RKO (cell line): ENCODE measurements at regions not wholly inside any gene's neighbourhood (a gene's known extent, or its start where the extent isn't known, plus 50 kb on each side); places are given as distances from the start of the nearest gene placed in this dataset.

Experiments
- DNase-seq: peaks from one replicate; pipeline ENCODE4 v3.0.0-alpha.2; 2016; ENCODE audit warnings: low spot score

- DNase-seq, result peak; percentile 48
Observed at GRCh38 chr2:235170016-235170415, 218.2 kb downstream of the SH3BP4 start.

- DNase-seq, result peak; percentile 29
Observed at GRCh38 chr2:235170536-235171521, 219.0 kb downstream of the SH3BP4 start.

GRCh38 chr2:235171550-235172031 lies 219.8 kb downstream of the SH3BP4 start:
- DNase-seq, result no peak

- DNase-seq, result no peak
Observed at GRCh38 chr2:235180642-235181041, 228.8 kb downstream of the SH3BP4 start.

GRCh38 chr2:235183786-235184185 lies 232.0 kb downstream of the SH3BP4 start:
- DNase-seq, result no peak

- DNase-seq, result no peak
Observed at GRCh38 chr2:235187806-235188205, 236.0 kb downstream of the SH3BP4 start.

GRCh38 chr2:235191486-235191885 lies 239.7 kb downstream of the SH3BP4 start:
- DNase-seq, result no peak

- no peak for DNase-seq
Observed at GRCh38 chr2:235191978-235192377, 240.2 kb downstream of the SH3BP4 start.

GRCh38 chr2:235194351-235194750 lies 242.5 kb downstream of the SH3BP4 start:
- no peak for DNase-seq

GRCh38 chr2:235194836-235195235 lies 243.0 kb downstream of the SH3BP4 start:
- no peak for DNase-seq

- no peak for DNase-seq
Observed at GRCh38 chr2:235195921-235196320, 244.1 kb downstream of the SH3BP4 start.

- no peak for DNase-seq
Observed at GRCh38 chr2:235199128-235199527, 247.3 kb downstream of the SH3BP4 start.

GRCh38 chr2:235200216-235200615 lies 248.4 kb downstream of the SH3BP4 start:
- DNase-seq, result no peak

GRCh38 chr2:235201756-235202155 lies 249.9 kb downstream of the SH3BP4 start:
- no peak for DNase-seq

GRCh38 chr2:235204948-235205347 lies 253.1 kb downstream of the SH3BP4 start:
- DNase-seq, result no peak

GRCh38 chr2:235206399-235206798 lies 254.6 kb downstream of the SH3BP4 start:
- no peak for DNase-seq

GRCh38 chr2:235206980-235207579 lies 255.3 kb downstream of the SH3BP4 start:
- DNase-seq, result no peak

- DNase-seq, result no peak
Observed at GRCh38 chr2:235211056-235211455, 259.2 kb downstream of the SH3BP4 start.

GRCh38 chr2:235212501-235213158 lies 260.8 kb downstream of the SH3BP4 start:
- DNase-seq, result no peak

GRCh38 chr2:235215248-235215647 lies 263.4 kb downstream of the SH3BP4 start:
- no peak for DNase-seq

GRCh38 chr2:235216901-235217300 lies 265.1 kb downstream of the SH3BP4 start:
- DNase-seq, result no peak

GRCh38 chr2:235217846-235218245 lies 266.0 kb downstream of the SH3BP4 start:
- DNase-seq, result no peak

- DNase-seq, result no peak
Observed at GRCh38 chr2:235218486-235218907, 266.7 kb downstream of the SH3BP4 start.
